ENCODE measurements at regions not wholly inside any gene's neighbourhood (a gene's known extent, or its start where the extent isn't known, plus 50 kb on each side); places are given as distances from the start of the nearest gene placed in this dataset.

GRCh38 chr2:16368328-16368727, 297.3 kb downstream of the CYRIA start:
- TF ChIP-seq, protein P1, sequence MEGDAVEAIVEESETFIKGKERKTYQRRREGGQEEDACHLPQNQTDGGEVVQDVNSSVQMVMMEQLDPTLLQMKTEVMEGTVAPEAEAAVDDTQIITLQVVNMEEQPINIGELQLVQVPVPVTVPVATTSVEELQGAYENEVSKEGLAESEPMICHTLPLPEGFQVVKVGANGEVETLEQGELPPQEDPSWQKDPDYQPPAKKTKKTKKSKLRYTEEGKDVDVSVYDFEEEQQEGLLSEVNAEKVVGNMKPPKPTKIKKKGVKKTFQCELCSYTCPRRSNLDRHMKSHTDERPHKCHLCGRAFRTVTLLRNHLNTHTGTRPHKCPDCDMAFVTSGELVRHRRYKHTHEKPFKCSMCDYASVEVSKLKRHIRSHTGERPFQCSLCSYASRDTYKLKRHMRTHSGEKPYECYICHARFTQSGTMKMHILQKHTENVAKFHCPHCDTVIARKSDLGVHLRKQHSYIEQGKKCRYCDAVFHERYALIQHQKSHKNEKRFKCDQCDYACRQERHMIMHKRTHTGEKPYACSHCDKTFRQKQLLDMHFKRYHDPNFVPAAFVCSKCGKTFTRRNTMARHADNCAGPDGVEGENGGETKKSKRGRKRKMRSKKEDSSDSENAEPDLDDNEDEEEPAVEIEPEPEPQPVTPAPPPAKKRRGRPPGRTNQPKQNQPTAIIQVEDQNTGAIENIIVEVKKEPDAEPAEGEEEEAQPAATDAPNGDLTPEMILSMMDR (IDR thresholded peaks at IDR 0.05; ENCODE audit: borderline replicate concordance, insufficient read depth, low read depth, low read length): no peak

GRCh38 chr2:16365366-16365765, 300.3 kb downstream of the CYRIA start:
- TF ChIP-seq, protein P1 (IDR thresholded peaks at IDR 0.05; ENCODE audit: borderline replicate concordance, insufficient read depth, low read depth, low read length): no peak
- H3K4me3 ChIP-seq (ENCODE audit: low read depth, low read length): no peak overlapping the region

More at GRCh38 chr2:16368328-16368727, 297.3 kb downstream of the CYRIA start:
- H3K4me3 ChIP-seq (ENCODE audit: low read depth, low read length): no peak overlapping the region

DNA sequence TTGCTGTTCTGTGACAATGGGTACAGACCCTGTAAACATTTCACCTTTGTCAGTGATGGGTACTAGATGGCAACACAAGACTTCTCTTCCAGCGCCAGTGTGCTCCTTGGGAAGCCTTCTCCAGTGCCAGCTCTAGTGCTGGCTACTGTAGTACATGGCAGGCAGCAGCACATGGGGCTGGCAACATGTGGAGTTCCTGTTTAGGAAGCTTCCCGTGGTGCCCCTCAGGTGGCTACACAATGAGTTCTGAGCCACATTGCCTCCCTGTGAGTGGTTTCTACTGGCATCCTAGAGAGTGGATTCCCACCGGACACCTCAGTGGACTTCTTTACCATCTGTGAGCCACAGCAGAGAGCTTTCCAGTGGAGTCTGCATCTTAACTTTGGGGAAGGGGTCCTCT, 302.1 kb downstream of the CYRIA start:
- no peak overlapping the region for H3K4me3 ChIP-seq (ENCODE audit: low read depth, low read length)
- TF ChIP-seq, protein P1 (IDR thresholded peaks at IDR 0.05; ENCODE audit: borderline replicate concordance, insufficient read depth, low read depth, low read length): no peak

- no peak overlapping the region for H3K4me3 ChIP-seq (ENCODE audit: low read depth, low read length)
- TF ChIP-seq, protein P1 (IDR thresholded peaks at IDR 0.05; ENCODE audit: borderline replicate concordance, insufficient read depth, low read depth, low read length): no peak
Observed at GRCh38 chr2:16362611-16363010, 303.0 kb downstream of the CYRIA start.

DNA sequence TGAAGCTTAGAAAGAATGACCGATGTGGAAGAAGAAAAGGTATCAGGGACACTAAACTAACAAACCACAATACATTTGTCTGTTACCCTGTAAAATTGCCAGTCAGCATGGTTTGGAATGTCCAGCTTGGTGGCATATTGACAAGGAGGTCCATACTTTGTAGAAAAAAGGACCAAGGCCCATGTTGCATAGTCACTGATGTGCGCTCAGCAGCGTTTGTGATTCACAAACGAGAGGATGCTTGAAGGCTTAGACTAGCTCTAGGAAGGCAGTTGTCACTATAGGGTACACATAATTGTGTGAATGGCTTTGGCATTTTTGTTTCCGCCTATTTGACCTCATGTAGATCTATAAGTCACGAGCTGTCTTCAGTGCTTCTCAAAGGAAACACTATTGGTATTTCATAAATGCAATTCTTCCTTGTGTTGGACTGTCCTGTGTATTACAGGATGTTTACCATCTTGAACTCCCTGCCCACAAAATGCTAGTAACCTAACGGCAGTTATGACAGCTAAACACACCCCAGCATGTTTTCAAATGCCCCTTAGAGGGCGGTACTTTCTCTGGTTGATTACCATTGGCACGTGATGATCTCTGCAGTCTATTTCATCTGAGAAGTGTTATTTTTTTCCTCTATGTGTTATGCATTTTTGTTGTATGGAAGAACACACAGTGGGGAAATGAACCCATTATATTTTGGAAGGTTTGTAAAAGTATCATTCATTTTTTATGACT, 304.2 kb downstream of the CYRIA start:
- TF ChIP-seq, protein P1 (IDR thresholded peaks at IDR 0.05; ENCODE audit: borderline replicate concordance, insufficient read depth, low read depth, low read length): no peak
- H3K4me3 ChIP-seq (ENCODE audit: low read depth, low read length): no peak overlapping the region

GRCh38 chr2:16359961-16360360, 305.7 kb downstream of the CYRIA start:
- TF ChIP-seq, protein P1 (IDR thresholded peaks at IDR 0.05; ENCODE audit: borderline replicate concordance, insufficient read depth, low read depth, low read length): no peak
- no peak overlapping the region for H3K4me3 ChIP-seq (ENCODE audit: low read depth, low read length)

- H3K4me3 ChIP-seq (ENCODE audit: low read depth, low read length): no peak overlapping the region
- TF ChIP-seq, protein P1 (IDR thresholded peaks at IDR 0.05; ENCODE audit: borderline replicate concordance, insufficient read depth, low read depth, low read length): no peak
Observed at GRCh38 chr2:16357188-16357587, 308.4 kb downstream of the CYRIA start.
